ENCODE measurements at regions not wholly inside any gene's neighbourhood (a gene's known extent, or its start where the extent isn't known, plus 50 kb on each side); places are given as distances from the start of the nearest gene placed in this dataset.

GRCh38 chr2:41785251-41786022, 262.4 kb upstream of the PKDCC start:
- Histone ChIP-seq H3K36me3 (no peaks in the 10 kb centered on the region), H3K4me1 (no peaks in the 10 kb centered on the region), H3K4me3 (no peak overlapping the region), H3K27ac (no peak overlapping the region), H3K27me3 (no peaks in the 10 kb centered on the region), H3K9me3 (no peaks in the 10 kb centered on the region)
- DNase-seq (no peak), FAIRE-seq (no peak), ATAC-seq (no peak)
- intact Hi-C loops (cut with DNase I): no loop called here
- TF ChIP-seq, protein P1, sequence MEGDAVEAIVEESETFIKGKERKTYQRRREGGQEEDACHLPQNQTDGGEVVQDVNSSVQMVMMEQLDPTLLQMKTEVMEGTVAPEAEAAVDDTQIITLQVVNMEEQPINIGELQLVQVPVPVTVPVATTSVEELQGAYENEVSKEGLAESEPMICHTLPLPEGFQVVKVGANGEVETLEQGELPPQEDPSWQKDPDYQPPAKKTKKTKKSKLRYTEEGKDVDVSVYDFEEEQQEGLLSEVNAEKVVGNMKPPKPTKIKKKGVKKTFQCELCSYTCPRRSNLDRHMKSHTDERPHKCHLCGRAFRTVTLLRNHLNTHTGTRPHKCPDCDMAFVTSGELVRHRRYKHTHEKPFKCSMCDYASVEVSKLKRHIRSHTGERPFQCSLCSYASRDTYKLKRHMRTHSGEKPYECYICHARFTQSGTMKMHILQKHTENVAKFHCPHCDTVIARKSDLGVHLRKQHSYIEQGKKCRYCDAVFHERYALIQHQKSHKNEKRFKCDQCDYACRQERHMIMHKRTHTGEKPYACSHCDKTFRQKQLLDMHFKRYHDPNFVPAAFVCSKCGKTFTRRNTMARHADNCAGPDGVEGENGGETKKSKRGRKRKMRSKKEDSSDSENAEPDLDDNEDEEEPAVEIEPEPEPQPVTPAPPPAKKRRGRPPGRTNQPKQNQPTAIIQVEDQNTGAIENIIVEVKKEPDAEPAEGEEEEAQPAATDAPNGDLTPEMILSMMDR (IDR thresholded peaks at IDR 0.05): no peak
- WGBS, 2 donors: 56 to 63% methylated on average over 10 of the region's 10 CpGs

- Histone ChIP-seq H3K27me3 (no peaks in the 10 kb centered on the region), H3K27ac (no peak overlapping the region), H3K4me3 (no peak overlapping the region), H3K9me3 (no peaks in the 10 kb centered on the region), H3K36me3 (no peaks in the 10 kb centered on the region), H3K4me1 (no peaks in the 10 kb centered on the region)
- TF ChIP-seq, protein P1 (IDR thresholded peaks at IDR 0.05): no peak
- DNase-seq (peak in 1 of 6 donors; percentile 21), ATAC-seq (peak in 2 of 4 donors; percentile 30 to 65), FAIRE-seq (no peak)
- WGBS, 2 donors: 40 to 62% methylated on average over 1 of the region's 1 CpG
- intact Hi-C loops (cut with DNase I): no loop called here
These were observed 256.3 kb upstream of the PKDCC start for GRCh38 chr2:41791523-41791922.

GRCh38 chr2:41803361-41803760, 244.5 kb upstream of the PKDCC start:
- H3K36me3 ChIP-seq: no peaks in the 10 kb centered on the region
- TF ChIP-seq, protein P1 (IDR thresholded peaks at IDR 0.05): no peak
- 77 to 80% methylated on average over 1 of the region's 1 CpG for WGBS, 2 donors

GRCh38 chr2:41806286-41806685, 241.5 kb upstream of the PKDCC start:
- FAIRE-seq: no peak
- TF ChIP-seq, protein P1 (IDR thresholded peaks at IDR 0.05): no peak
- peak in 3 of 4 donors; percentile 53 to 79 (median 74) for ATAC-seq
- Histone ChIP-seq H3K4me3 (no peak overlapping the region), H3K4me1 (no peaks in the 10 kb centered on the region), H3K27ac (no peak overlapping the region), H3K36me3 (no peaks in the 10 kb centered on the region), H3K9me3 (peaks cover 0 to under 1% (median 0%) of the 10 kb centered on the region in 4 donors), H3K27me3 (no peaks in the 10 kb centered on the region)
- WGBS, 2 donors: 59 to 80% methylated on average over 2 of the region's 2 CpGs
- DNase-seq: no peak
- intact Hi-C loops (cut with DNase I): no loop called here

More at GRCh38 chr2:41803361-41803760, 244.5 kb upstream of the PKDCC start:
- ATAC-seq: no peak
- no peak overlapping the region for H3K27ac ChIP-seq
- intact Hi-C loops (cut with DNase I): no loop called here
- H3K27me3 ChIP-seq: no peaks in the 10 kb centered on the region
- H3K4me3 ChIP-seq: no peak overlapping the region
- no peak for FAIRE-seq
- H3K9me3 ChIP-seq: peaks cover 0 to 3% (median 0%) of the 10 kb centered on the region in 4 donors
- DNase-seq: no peak
- no peaks in the 10 kb centered on the region for H3K4me1 ChIP-seq

DNA sequence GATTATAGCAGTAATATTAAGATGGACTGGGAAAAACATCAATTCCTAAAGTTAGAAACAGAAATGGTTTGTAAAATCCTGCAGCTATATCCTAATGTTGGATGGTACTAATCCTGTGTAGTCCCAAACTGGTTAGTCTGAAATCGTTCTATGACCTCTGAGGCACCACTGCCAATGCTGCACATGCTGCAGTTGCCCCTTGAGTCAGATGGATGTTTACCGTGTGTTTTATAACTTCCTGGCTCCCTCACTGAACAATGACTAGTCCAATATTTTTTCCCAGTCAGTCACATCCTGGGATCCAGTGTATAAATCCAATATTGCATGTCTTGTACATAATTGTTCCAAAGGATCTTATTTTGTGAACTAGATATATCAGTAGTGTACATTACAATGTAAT, 226.7 kb upstream of the PKDCC start:
- intact Hi-C loops (cut with DNase I): no loop called here
- Histone ChIP-seq H3K4me1 (no peaks in the 10 kb centered on the region), H3K27me3 (no peaks in the 10 kb centered on the region), H3K27ac (no peak overlapping the region), H3K9me3 (no peaks in the 10 kb centered on the region), H3K36me3 (no peaks in the 10 kb centered on the region), H3K4me3 (no peak overlapping the region)
- TF ChIP-seq, protein P1 (IDR thresholded peaks at IDR 0.05): no peak
- 50 to 55% methylated on average over 2 of the region's 2 CpGs for WGBS, 2 donors
- no peak for DNase-seq
- ATAC-seq: no peak
- FAIRE-seq: no peak

All from pancreas (tissue), 10 donors.